Femur (tissue), 1 donor: ENCODE measurements at regions not wholly inside any gene's neighbourhood (a gene's known extent, or its start where the extent isn't known, plus 50 kb on each side); places are given as distances from the start of the nearest gene placed in this dataset.
"Not testable (repeated sequence)": the region's sequence is repeated elsewhere in the genome, so short reads cannot be mapped to it uniquely, and the experiment has no call there.

Source experiments
- DNase-seq: peaks from one replicate; pipeline ENCODE4 v3.0.0-alpha.2; 2017

DNA sequence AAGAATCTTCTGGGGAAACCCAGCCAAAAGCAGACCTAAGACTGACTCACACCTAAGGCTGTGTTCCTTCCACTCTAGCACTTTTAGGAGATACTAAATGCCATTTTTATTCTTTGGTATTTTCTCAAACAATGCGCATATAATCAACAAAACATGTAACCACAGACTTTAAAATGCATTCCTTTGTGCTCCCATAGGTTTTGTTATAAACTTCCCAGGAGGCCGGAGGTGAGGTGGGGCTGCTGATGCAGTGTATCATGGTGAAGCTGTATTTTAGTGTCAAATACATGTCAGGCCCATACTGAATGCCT is 155.2 kb downstream of the BTBD3 start:
- DNase-seq: no peak

DNA sequence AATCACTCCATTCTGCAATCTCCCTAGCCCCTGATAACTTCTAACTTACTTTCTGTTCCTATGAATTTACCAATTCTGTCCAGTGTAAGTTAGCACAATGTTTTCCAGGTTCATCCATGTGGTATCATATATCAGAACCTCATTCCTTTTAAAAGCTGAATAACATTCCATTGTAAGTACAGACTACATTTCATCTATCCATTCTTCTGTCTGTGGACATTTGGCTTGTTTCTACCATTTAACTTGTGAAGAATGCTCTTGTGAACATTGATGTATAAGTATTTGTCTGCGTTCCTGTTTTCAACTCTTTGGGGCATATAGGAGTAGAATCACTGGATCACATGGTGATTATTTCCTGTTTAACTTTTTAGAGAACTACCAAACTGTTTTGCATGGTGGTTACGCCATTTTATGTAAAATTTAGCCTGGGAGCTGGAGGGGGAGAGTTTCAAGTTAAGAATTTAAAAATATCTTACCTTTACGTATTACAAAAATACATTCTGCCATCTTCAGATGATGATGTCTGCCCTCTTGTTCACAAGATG is 156.5 kb downstream of the BTBD3 start:
- no peak for DNase-seq

- DNase-seq: no peak
Measured at GRCh38 chr20:12076200-12076599, 158.5 kb downstream of the BTBD3 start.

- no peak for DNase-seq
Measured at GRCh38 chr20:12077875-12078274, 160.2 kb downstream of the BTBD3 start.

DNA sequence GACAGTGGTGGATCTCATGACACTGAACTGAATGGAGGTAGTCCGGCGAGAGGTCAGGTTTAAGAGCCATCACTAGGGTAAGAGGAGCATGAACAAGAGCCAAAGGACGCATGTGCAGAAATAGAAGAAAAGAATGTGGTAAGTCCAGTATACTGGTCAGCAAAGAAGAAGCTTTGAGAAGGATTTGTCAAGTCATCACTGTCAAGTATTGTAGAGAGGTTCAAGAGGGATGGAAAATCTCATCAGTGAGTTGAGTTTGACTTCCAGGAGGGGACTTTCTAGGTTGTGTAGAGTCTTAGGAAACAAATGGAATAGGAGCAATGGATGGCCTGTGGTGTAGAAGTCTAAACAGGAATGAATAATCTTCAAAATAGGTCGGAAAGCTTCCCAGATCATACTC is 161.8 kb downstream of the BTBD3 start:
- no peak for DNase-seq

GRCh38 chr20:12083269-12083668 is 165.6 kb downstream of the BTBD3 start:
- DNase-seq: no peak

DNA sequence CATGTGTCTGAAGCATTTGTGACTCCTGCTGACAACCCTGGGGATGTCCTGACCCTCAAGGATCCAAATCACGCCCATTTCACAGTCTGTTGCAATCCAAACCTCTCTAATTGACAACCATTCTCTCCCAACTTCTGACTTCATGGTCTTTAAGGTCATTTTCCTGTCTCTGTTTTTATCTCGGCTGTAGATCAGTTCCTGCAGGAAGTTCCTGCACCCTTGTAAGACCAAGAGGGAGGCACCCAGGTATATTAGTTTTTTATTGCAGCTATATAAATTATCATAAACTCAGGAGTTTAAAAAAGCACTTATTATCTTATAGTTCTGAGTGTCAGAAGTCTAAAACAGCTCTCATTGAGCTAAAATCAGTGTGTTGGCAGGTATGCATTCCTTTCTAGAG is 166.8 kb downstream of the BTBD3 start:
- DNase-seq: no peak

DNA sequence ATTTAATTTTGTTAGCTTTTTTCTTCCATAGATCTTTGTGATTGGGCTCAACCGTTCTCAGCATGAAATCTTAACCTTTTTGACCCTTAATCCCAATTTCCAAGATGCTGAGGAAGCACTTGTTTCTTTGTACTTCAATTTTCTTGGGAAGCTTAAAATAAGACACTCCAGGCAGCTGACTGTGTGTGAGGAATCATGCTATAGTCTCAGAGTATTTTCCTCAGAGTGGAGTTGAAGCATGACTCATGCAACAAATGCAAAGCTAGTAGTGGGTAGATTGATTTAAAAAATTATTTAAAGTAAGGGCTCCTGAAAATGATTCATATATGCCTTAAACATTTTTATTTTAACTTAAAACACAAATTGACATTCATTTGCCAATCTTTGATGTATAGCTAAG is 168.7 kb downstream of the BTBD3 start:
- DNase-seq: no peak

DNA sequence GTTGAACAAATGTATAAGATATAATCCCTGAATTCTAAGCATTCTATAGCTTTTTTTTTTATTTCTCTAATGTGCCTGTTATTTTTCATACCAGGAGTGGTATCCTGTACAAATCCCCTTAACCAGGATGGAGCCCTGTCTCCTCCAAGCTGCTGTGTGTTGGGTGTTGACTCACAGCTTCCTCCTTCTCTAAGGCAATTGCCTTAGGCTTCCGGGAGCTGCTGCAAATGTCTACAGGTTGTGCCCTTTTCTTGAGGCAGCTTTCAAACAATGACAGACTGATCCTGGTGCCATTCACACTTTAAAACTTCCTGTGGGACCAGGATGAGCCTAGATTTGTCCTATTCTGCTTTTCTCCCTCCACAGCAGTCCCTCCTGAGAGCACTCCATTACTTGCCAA is 173.2 kb downstream of the BTBD3 start:
- no peak for DNase-seq

DNA sequence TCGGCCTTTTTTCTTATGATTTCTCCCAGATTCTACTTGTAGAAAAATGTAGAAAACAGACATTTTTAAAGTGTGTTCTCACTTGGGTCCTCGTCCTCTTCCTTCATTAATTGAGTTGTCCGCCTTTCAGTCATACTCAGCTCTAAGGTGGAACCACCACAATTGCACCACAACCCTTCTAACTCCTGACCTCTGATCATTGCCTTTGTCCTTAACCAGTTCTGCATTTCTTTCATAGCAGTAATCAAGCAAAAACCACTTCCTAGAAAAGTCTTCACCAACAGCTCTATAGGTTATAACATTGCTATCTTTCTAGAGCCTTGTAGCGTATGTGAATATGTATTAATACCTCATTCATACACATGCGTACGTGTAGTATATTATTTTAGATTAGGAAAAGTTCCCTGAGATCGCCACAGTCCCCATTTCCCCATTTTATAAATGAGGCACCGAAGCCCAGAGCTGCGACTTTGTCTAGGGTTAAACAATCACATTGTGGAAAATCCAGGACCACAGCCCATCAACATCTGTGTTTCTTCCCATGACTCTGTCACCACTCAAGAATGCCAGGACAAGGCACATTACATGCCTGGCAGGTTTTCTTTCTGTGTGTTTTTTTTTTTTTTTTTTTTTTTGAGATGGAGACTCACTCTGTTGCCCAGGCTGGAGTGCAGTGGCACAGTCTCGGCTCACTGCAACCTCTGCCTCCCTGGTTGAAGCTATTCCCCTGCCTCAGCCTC is 175.5 kb downstream of the BTBD3 start:
- no peak for DNase-seq

GRCh38 chr20:12093797-12094190 is 176.1 kb downstream of the BTBD3 start:
- not testable (repeated sequence) for DNase-seq

GRCh38 chr20:12095180-12095920 is 177.7 kb downstream of the BTBD3 start:
- DNase-seq: no peak

GRCh38 chr20:12098421-12098820 is 180.7 kb downstream of the BTBD3 start:
- DNase-seq: no peak

DNA sequence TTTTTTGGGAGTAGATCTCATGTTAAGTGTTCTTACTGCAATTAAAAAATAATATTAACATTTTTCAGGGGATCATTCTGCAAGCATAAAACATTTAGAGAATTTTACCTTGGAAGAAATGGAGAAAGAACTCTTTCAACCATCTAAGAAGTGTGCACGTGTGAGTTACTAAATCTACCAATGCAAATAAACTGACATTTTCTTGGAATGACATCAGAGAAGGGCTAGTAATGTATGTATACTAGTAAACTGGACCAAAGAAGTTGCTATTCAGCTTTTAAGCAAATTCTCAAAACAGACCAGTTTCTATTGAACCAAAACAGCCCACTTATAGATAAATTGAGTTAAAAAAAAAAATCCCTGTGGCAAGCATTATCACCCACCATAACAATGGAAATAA is 191.2 kb downstream of the BTBD3 start:
- no peak for DNase-seq

GRCh38 chr20:12110274-12110673 is 192.6 kb downstream of the BTBD3 start:
- DNase-seq: no peak

- no peak for DNase-seq
Measured at GRCh38 chr20:12110711-12111110, 193.0 kb downstream of the BTBD3 start.

DNA sequence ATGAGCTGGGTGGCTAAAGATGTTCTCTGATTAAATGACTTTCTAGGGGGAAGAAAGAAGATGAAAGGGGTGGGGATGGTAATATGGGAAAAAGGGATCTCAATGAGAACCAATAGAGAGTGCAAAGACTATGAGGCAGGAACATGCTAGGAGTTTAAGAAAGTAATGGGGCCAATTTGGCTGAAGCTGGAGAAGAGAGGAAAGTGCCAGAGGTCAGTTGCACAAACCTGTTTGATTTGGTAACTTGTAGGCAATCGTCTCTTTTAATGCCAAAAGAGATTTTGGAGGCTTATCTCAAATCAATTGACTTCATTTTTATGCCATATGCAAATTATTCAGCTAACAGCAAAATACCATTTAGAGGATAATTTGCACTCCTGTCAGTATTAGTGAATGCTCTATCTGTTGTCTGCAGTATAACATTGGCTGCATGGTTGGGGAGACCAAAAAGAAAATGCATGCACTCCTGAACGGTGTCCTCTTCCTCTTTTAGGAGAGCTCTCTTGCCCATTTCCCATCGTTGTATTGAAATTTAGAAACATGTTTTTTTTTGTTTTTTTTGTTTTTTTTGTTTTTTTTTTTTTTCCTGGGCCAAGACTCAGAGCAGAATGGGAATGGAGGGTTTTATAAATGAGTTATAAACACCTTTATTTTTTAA is 193.9 kb downstream of the BTBD3 start:
- no peak for DNase-seq

DNA sequence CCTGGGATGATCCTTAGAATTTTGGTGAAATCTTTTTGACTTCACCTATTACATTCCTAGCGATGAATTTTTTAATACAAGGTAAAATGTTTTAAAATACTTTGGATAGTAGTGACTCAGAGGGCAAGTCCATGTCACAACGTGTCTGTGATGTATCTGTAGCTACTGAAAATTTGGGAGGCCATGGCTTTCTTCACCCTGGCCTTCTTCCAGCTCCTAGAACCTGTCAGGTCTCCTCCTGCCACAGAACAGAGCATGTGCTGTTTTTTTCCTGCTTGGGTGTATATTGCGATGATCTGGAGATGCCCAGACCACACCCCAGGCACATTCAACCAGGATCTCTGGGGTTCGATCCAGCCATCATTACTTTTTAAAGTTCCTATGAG is 194.4 kb downstream of the BTBD3 start:
- no peak for DNase-seq

GRCh38 chr20:12112665-12113064 is 195.0 kb downstream of the BTBD3 start:
- no peak for DNase-seq

DNA sequence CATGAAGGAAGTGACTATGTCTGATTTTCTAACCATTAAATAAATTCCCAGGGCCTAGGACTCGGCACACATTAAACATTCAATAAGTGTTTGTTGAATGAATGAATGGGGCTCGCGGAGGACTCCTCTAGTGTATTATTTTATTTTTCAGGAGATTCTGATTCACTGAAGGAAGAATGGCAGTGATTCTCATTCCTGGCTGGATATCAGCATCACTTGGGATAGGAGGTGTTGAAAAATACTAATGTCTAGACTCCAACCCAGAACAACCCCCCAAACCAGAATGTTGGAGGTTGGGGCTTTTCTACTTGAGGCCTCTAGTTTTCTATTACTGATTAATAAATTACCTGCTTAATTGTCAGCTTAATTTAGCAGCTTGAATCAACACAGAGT is 195.4 kb downstream of the BTBD3 start:
- DNase-seq: no peak

DNA sequence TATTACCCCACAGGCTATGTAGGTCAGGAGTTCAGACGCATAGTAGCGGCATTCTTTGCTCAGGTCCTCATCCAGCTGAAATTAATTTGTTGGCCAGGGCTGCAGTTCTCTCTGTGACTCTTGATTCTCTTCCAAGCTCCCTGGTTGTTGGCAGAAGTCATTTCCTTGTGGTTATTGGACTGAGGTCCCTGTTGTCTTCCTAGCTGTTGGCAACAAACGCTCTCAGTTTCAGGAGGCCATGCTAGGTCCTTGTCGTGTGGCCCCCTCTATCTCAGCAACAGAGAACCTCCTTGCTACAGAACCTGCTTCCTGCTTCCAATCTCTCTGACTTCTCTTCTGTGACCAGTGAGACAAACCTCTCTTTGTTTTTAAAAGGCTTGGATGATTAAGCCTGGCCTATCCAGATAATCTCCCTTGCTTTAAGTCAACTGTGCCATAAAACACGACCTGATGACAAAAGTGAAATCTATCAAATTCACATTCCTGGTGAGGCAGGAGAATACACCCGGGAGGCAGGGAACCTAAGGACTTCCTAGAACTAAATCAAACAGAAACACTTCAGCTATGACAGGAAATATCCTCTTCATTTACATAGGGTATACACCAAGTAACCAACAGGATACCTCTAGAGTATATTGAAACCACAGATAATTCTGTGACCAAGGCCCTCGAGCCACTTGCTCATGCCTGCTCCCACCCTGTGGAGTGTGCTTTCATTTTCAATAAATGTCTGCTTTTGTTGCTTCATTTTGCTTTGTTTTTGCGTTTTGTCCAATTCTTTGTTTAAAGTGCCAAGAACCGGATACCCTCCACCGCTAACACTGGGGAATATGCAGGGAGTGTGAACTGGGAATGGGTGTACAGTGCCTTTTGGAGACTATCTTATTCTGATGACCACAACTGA is 196.0 kb downstream of the BTBD3 start:
- peak; percentile 64 for DNase-seq

- not testable (repeated sequence) for DNase-seq
Measured at GRCh38 chr20:12129114-12129513, 211.4 kb downstream of the BTBD3 start.

DNA sequence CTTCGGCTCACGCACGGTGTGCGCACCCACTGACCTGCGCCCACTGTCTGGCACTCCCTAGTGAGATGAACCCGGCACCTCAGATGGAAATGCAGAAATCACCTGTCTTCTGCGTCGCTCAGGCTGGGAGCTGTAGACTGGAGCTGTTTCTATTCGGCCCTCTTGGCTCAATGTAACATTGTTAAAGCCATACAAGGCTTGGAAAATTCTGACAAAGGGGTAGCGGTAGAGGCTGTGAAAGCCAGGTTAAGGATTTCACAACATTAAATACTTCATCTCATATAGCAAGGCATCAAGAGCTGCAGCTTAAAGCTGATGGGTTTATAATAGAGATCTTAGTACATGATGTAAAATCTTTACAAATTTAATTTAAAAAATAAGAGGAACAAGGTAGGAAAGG is 211.8 kb downstream of the BTBD3 start:
- DNase-seq: not testable (repeated sequence)
